ENCODE measurements at regions not wholly inside any gene's neighbourhood (a gene's known extent, or its start where the extent isn't known, plus 50 kb on each side); places are given as distances from the start of the nearest gene placed in this dataset.

GRCh38 chr9:21553441-21553840, 71.3 kb upstream of the IFNE start:
- DNase-seq (ENCODE audit: low read depth, low spot score) (no peak), FAIRE-seq (no peak)
- peaks cover 7 to 15% of the 10 kb centered on the region in 2 experiments for H3K36me3 ChIP-seq (ENCODE audit: control insufficient read depth in 2 of 2, extremely low read depth in 1 of 2, insufficient read depth in 2 of 2, low read length in 2 of 2)
- no peak overlapping the region for H2AFZ ChIP-seq (ENCODE audit: control insufficient read depth, low read length)
- H3K27me3 ChIP-seq (ENCODE audit: control insufficient read depth, extremely low read depth, insufficient read depth, low read length), result no peaks in the 10 kb centered on the region
- no peaks in the 10 kb centered on the region for H3K9me1 ChIP-seq (ENCODE audit: control insufficient read depth, extremely low read depth, insufficient read depth, low read length)
- peaks cover 50% of the 10 kb centered on the region for H3K4me1 ChIP-seq (ENCODE audit: control insufficient read depth, extremely low read depth, insufficient read depth, low read length)
- peak overlapping the region; percentile 13 for H3K27ac ChIP-seq (ENCODE audit: control insufficient read depth, insufficient read depth, low read length)
- dilution Hi-C loops (cut with MboI; ENCODE audit: extremely low pct_ligation_motif_present, low sequenced_read_pairs), result loop anchor here (10.0 to 25.0 kb wide), 2 partner anchors 121 to 234 kb away; no protein-coding TSS in a partner anchor
- peaks cover 99% of the 10 kb centered on the region for H3K79me2 ChIP-seq (ENCODE audit: control insufficient read depth, insufficient read depth, low read length)
- H3K4me2 ChIP-seq (ENCODE audit: control insufficient read depth, extremely low read depth, insufficient read depth, low read depth, low read length), result peak overlapping the region; percentile 72
- H3K4me3 ChIP-seq (ENCODE audit: control insufficient read depth in 2 of 3, extremely low read depth in 1 of 3, insufficient read depth in 2 of 3, low read depth in 1 of 3, low read length in 3 of 3), result peak overlapping the region; percentile 10 to 65 (median 25)
- no peaks in the 10 kb centered on the region for H3K9me3 ChIP-seq (ENCODE audit: control insufficient read depth, low read depth, low read length)
- H3K9ac ChIP-seq (ENCODE audit: control insufficient read depth, extremely low read depth, insufficient read depth, low read length), result peak overlapping the region; percentile 0
- H4K20me1 ChIP-seq (ENCODE audit: control insufficient read depth, extremely low read depth, insufficient read depth, low read length), result peaks cover 19% of the 10 kb centered on the region
- TF ChIP-seq, protein P1, sequence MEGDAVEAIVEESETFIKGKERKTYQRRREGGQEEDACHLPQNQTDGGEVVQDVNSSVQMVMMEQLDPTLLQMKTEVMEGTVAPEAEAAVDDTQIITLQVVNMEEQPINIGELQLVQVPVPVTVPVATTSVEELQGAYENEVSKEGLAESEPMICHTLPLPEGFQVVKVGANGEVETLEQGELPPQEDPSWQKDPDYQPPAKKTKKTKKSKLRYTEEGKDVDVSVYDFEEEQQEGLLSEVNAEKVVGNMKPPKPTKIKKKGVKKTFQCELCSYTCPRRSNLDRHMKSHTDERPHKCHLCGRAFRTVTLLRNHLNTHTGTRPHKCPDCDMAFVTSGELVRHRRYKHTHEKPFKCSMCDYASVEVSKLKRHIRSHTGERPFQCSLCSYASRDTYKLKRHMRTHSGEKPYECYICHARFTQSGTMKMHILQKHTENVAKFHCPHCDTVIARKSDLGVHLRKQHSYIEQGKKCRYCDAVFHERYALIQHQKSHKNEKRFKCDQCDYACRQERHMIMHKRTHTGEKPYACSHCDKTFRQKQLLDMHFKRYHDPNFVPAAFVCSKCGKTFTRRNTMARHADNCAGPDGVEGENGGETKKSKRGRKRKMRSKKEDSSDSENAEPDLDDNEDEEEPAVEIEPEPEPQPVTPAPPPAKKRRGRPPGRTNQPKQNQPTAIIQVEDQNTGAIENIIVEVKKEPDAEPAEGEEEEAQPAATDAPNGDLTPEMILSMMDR (optimal IDR thresholded peaks at IDR 0.05 in 1 of 3, IDR thresholded peaks at IDR 0.05 in 1 of 3, conservative IDR thresholded peaks at IDR 0.05 in 1 of 3; ENCODE audit: extremely low read depth in 1 of 3, insufficient read depth in 2 of 3, low read length in 3 of 3), result no peak
- TF ChIP-seq EZH2 (IDR thresholded peaks at IDR 0.05; ENCODE audit: low read length), result no peak

- dilution Hi-C loops (cut with MboI; ENCODE audit: extremely low pct_ligation_motif_present, low sequenced_read_pairs), result loop anchor here (10.0 to 25.0 kb wide), 2 partner anchors 120 to 232 kb away; no protein-coding TSS in a partner anchor
- TF ChIP-seq, protein P1 (optimal IDR thresholded peaks at IDR 0.05 in 1 of 3, IDR thresholded peaks at IDR 0.05 in 1 of 3, conservative IDR thresholded peaks at IDR 0.05 in 1 of 3; ENCODE audit: extremely low read depth in 1 of 3, insufficient read depth in 2 of 3, low read length in 3 of 3), result no peak
- TF ChIP-seq EZH2 (IDR thresholded peaks at IDR 0.05; ENCODE audit: low read length), result no peak
- Histone ChIP-seq H3K4me1 (ENCODE audit: control insufficient read depth, extremely low read depth, insufficient read depth, low read length) (peaks cover 37% of the 10 kb centered on the region), H3K79me2 (ENCODE audit: control insufficient read depth, insufficient read depth, low read length) (peaks cover 98% of the 10 kb centered on the region), H3K9me3 (ENCODE audit: control insufficient read depth, low read depth, low read length) (no peaks in the 10 kb centered on the region), H3K36me3 (ENCODE audit: control insufficient read depth in 2 of 2, extremely low read depth in 1 of 2, insufficient read depth in 2 of 2, low read length in 2 of 2) (peaks cover 3 to 15% of the 10 kb centered on the region in 2 experiments), H3K9ac (ENCODE audit: control insufficient read depth, extremely low read depth, insufficient read depth, low read length) (peak overlapping the region; percentile 95), H3K27me3 (ENCODE audit: control insufficient read depth, extremely low read depth, insufficient read depth, low read length) (no peaks in the 10 kb centered on the region), H2AFZ (ENCODE audit: control insufficient read depth, low read length) (no peak overlapping the region), H3K27ac (ENCODE audit: control insufficient read depth, insufficient read depth, low read length) (peak overlapping the region; percentile 85), H4K20me1 (ENCODE audit: control insufficient read depth, extremely low read depth, insufficient read depth, low read length) (peaks cover 7% of the 10 kb centered on the region), H3K9me1 (ENCODE audit: control insufficient read depth, extremely low read depth, insufficient read depth, low read length) (no peaks in the 10 kb centered on the region), H3K4me3 (ENCODE audit: control insufficient read depth in 2 of 3, extremely low read depth in 1 of 3, insufficient read depth in 2 of 3, low read depth in 1 of 3, low read length in 3 of 3) (peak overlapping the region; percentile 65 to 80 (median 71)), H3K4me2 (ENCODE audit: control insufficient read depth, extremely low read depth, insufficient read depth, low read depth, low read length) (peak overlapping the region; percentile 72)
- FAIRE-seq (peak; percentile 29), DNase-seq (ENCODE audit: low read depth, low spot score) (no peak)
Measured at GRCh38 chr9:21554813-21555212, 72.7 kb upstream of the IFNE start.
